A673 (cell line): ENCODE measurements at regions not wholly inside any gene's neighbourhood (a gene's known extent, or its start where the extent isn't known, plus 50 kb on each side); places are given as distances from the start of the nearest gene placed in this dataset.

Experiments
- EZH2 ChIP-seq: fragments of 200-600 bp; sonication (generic); IDR thresholded peaks from 2 replicates; pipeline ENCODE4 v1.6.1; 2017; ENCODE audit warnings: borderline replicate concordance, low read depth, mild to moderate bottlenecking, mixed read lengths, antibody characterized with exemption, low read length; ENCODE audit not compliant: poor library complexity, severe bottlenecking
- TF ChIP-seq, protein P1 (sequence below): fragments of 300-800, 200-600 bp; sonication (generic); conservative IDR thresholded peaks from 2 replicates; pipeline ENCODE4 v1.5.1; 2017; ENCODE audit warnings: low read depth, mild to moderate bottlenecking, antibody characterized with exemption, low read length, moderate library complexity, mixed read lengths

- TF ChIP-seq, protein P1, sequence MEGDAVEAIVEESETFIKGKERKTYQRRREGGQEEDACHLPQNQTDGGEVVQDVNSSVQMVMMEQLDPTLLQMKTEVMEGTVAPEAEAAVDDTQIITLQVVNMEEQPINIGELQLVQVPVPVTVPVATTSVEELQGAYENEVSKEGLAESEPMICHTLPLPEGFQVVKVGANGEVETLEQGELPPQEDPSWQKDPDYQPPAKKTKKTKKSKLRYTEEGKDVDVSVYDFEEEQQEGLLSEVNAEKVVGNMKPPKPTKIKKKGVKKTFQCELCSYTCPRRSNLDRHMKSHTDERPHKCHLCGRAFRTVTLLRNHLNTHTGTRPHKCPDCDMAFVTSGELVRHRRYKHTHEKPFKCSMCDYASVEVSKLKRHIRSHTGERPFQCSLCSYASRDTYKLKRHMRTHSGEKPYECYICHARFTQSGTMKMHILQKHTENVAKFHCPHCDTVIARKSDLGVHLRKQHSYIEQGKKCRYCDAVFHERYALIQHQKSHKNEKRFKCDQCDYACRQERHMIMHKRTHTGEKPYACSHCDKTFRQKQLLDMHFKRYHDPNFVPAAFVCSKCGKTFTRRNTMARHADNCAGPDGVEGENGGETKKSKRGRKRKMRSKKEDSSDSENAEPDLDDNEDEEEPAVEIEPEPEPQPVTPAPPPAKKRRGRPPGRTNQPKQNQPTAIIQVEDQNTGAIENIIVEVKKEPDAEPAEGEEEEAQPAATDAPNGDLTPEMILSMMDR, result no peak
- no peak for TF ChIP-seq EZH2
Measured at GRCh38 chr3:191634902-191635301, 173.9 kb downstream of the PYDC2 start.
